A673 (cell line): ENCODE measurements at regions not wholly inside any gene's neighbourhood (a gene's known extent, or its start where the extent isn't known, plus 50 kb on each side); places are given as distances from the start of the nearest gene placed in this dataset.

Source experiments
- BruUV-seq: library from RNA; stranded (reverse); fragments of 400-500 nt; replicated peaks from 2 replicates; lab custom pipeline; 2021; lab: Mats Ljungman, UMichigan
- CTCF ChIA-PET: fragments of 300-600 bp; sonication (Branson Sonifier 250); formaldehyde crosslinking; loops from one replicate; lab custom pipeline; 2022; ENCODE audit warnings: antibody characterized with exemption; lab: Charles Lee
- POLR2A ChIA-PET: fragments of 300-600 bp; sonication (Branson Sonifier 250); formaldehyde crosslinking; loops from one replicate; lab custom pipeline; 2022; ENCODE audit warnings: antibody characterized with exemption; ENCODE audit not compliant: low non-redundant PET; lab: Charles Lee
- DNase-seq: peaks from one replicate; pipeline ENCODE4 v3.0.0-alpha.2; 2015; ENCODE audit warnings: low spot score
- H3K27ac ChIP-seq: fragments of 200-600 bp; sonication (generic); 2 replicates; pipeline ENCODE4 v1.5.1; 2016; ENCODE audit warnings: mixed run types, low read depth, mild to moderate bottlenecking, mixed read lengths, antibody characterized with exemption, low read length; ENCODE audit not compliant: poor library complexity, severe bottlenecking
- H3K27me3 ChIP-seq: fragments of 200-600 bp; sonication (generic); replicated peaks from 2 replicates; pipeline ENCODE4 v1.6.1; 2017; ENCODE audit warnings: mixed run types, low read depth, mild to moderate bottlenecking, mixed read lengths, antibody characterized with exemption, low read length; ENCODE audit not compliant: insufficient read depth, poor library complexity
- H3K36me3 ChIP-seq: fragments of 200-600 bp; sonication (generic); 2 replicates; pipeline ENCODE4 v1.6.1; 2016; ENCODE audit warnings: mixed run types, mild to moderate bottlenecking, mixed read lengths, antibody characterized with exemption, low read length; ENCODE audit not compliant: insufficient read depth, poor library complexity, severe bottlenecking
- H3K4me1 ChIP-seq: fragments of 200-600 bp; sonication (generic); 2 replicates; pipeline ENCODE4 v1.6.1; 2017; ENCODE audit warnings: mixed run types, mild to moderate bottlenecking, mixed read lengths, antibody characterized with exemption, low read length; ENCODE audit not compliant: insufficient read depth, poor library complexity, severe bottlenecking
- H3K4me3 ChIP-seq: fragments of 200-600 bp; sonication (generic); 2 replicates; pipeline ENCODE4 v1.5.1; 2016; ENCODE audit warnings: low read depth, mixed run types, mild to moderate bottlenecking, mixed read lengths, low read length; ENCODE audit not compliant: poor library complexity, severe bottlenecking
- H3K9me3 ChIP-seq: fragments of 200-600 bp; sonication (generic); 2 replicates; pipeline ENCODE4 v1.6.1; 2016; ENCODE audit warnings: mixed run types, low read depth, mild to moderate bottlenecking, mixed read lengths, antibody characterized with exemption, low read length; ENCODE audit not compliant: poor library complexity, severe bottlenecking
- CTCF ChIP-seq: fragments of 300-800, 200-600 bp; sonication (generic); conservative IDR thresholded peaks from 2 replicates; pipeline ENCODE4 v1.5.1; 2017; ENCODE audit warnings: low read depth, mild to moderate bottlenecking, antibody characterized with exemption, low read length, moderate library complexity, mixed read lengths
- EZH2 ChIP-seq: fragments of 200-600 bp; sonication (generic); IDR thresholded peaks from 2 replicates; pipeline ENCODE4 v1.6.1; 2017; ENCODE audit warnings: borderline replicate concordance, low read depth, mild to moderate bottlenecking, mixed read lengths, antibody characterized with exemption, low read length; ENCODE audit not compliant: poor library complexity, severe bottlenecking
- intact Hi-C: fragments of 100-400 bp; cut with micrococcal nuclease; formaldehyde crosslinking; loops from one replicate; pipeline ENCODE4 v1.10.0; 2022; ENCODE audit not compliant: unreplicated experiment

- H3K9me3 ChIP-seq, result no peaks in the 10 kb centered on the region
- no peak for TF ChIP-seq CTCF
- TF ChIP-seq EZH2, result no peak
- ChIA-PET CTCF (no interaction called here), POLR2A (no interaction called here)
- no peaks in the 10 kb centered on the region for H3K27me3 ChIP-seq
- DNase-seq, result no peak
- peaks cover 4% of the 10 kb centered on the region for H3K4me1 ChIP-seq
- no peak overlapping the region for H3K4me3 ChIP-seq
- no peaks in the 10 kb centered on the region for H3K36me3 ChIP-seq
- intact Hi-C loops, result no loop called here
- H3K27ac ChIP-seq, result no peak overlapping the region
- BruUV-seq, result no TSS peak
Measured at GRCh38 chr6:105607636-105608621, 205.0 kb upstream of the PREP start.

GRCh38 chr6:105606831-105607463 lies 204.1 kb upstream of the PREP start:
- Histone ChIP-seq H3K4me3 (no peak overlapping the region), H3K4me1 (peaks cover 4% of the 10 kb centered on the region), H3K36me3 (no peaks in the 10 kb centered on the region), H3K27me3 (no peaks in the 10 kb centered on the region), H3K9me3 (no peaks in the 10 kb centered on the region), H3K27ac (no peak overlapping the region)
- POLR2A ChIA-PET, result no interaction called here
- TF ChIP-seq CTCF (no peak), EZH2 (no peak)
- intact Hi-C loops, result no loop called here
- no peak for DNase-seq
- no TSS peak for BruUV-seq
- CTCF ChIA-PET, result no interaction called here

GRCh38 chr6:105604587-105604884 lies 201.7 kb upstream of the PREP start:
- no peak for DNase-seq
- intact Hi-C loops, result no loop called here
- Histone ChIP-seq H3K27ac (no peak overlapping the region), H3K4me3 (no peak overlapping the region), H3K9me3 (no peaks in the 10 kb centered on the region), H3K36me3 (no peaks in the 10 kb centered on the region), H3K27me3 (no peaks in the 10 kb centered on the region), H3K4me1 (peaks cover 4% of the 10 kb centered on the region)
- ChIA-PET POLR2A (no interaction called here), CTCF (no interaction called here)
- no peak for TF ChIP-seq EZH2
- TF ChIP-seq CTCF, result no peak
- no TSS peak for BruUV-seq
